NCI-H82 (cell line): ENCODE measurements at regions not wholly inside any gene's neighbourhood (a gene's known extent, or its start where the extent isn't known, plus 50 kb on each side); places are given as distances from the start of the nearest gene placed in this dataset.

ENCODE experiments used
- DNase-seq: peaks from one replicate; lab custom pipeline; 2025; lab: John Stamatoyannopoulos, UW

GRCh38 chr2:153196378-153197058, 282.0 kb downstream of the RPRM start:
- no peak for DNase-seq

DNA sequence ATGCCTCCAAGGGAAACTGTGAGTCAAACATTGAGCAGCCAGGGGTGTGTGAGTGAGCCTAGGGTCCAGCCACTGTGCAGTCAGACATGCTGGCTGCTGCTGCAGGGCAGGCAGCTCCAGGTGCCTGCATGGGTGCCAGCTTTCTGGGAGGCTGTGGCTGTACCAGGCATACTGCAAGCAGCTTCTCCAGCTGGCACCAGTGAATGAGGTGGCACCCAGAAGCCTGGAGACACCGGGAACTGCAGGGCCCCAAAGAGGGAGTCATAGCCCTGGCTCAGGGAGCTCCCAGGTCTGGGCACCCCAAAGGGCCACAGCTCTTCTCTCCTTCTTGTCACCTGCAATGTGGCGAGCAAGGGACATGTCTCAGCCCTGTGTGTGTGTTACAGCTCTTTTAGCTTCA, 283.2 kb downstream of the RPRM start:
- DNase-seq, result no peak

DNA sequence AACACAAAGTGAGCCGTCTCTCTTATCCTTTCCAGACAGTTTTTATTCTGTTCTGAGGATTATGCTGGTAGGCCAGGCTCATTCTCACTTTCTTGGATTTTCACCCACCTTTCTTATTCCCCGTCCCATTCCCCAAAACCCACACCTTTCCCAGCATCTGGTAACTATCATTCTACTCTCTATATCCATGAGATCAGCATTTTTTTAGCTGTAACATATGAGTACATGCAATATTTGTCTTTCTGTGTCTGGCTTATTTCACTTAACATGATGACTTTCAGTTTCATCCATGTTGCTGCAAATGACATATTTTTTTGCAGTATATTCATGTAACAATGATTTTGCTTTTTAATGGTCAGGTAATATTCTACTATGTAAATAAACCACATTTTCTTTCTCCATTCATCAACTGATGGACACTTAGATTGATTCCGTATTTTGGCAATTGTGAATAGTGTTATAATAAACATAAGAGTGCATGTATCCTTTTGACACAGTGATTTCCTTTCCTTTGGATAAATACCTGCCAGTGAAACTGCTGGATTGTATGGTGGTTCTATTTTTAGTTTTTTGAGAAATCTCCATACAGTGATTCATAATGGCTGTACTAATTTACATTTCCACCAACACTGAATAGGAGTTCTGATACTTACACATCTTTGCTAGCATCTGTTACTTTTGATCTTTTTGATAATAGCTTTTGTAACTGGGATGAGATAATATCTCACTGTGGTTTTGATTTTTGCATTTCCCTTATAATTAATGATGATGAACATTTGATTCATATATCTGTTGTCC, 289.3 kb downstream of the RPRM start:
- DNase-seq, result no peak

DNA sequence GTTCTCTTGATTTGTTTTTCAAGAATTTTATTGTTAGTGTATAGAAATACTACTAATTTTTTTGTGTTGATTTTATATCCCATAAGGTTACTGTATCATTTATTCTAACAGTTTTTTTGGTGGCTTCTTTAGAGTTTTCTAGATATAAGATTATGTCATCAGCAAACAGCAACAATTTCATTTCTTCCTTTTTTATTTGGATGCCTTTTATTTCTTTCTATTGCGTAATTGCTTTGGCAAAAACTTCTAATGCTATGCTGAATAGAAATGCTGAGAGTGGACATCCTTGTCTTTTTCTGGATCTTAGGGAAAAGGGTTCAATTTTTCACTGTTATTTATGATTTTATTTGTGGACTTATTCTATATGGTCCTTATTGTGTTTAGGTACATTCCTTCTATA, 298.8 kb downstream of the RPRM start:
- DNase-seq, result no peak

GRCh38 chr2:153169609-153170008, 309.0 kb downstream of the RPRM start:
- peak; percentile 58 for DNase-seq

- DNase-seq, result peak; percentile 58
Measured at GRCh38 chr2:153165021-153165420, 313.5 kb downstream of the RPRM start.

DNA sequence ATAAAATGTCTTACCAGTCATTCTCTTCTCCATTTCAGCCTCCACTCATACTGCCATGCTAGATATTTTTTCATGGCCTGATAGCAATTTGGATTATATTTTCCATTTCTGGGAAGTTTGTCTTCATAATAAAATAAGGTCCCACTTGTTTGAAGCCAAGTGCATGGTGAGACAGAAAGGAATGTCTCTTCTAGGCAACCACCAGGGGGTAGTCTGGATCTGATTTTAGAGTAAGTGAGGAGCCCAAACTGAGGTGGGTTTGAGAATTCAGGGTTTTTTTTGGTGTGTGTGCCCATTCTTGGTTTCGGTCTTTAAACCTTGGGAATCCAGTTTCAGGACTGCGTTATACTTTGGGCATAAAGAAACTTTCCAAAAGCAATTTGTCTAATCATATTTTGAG, 315.5 kb downstream of the RPRM start:
- DNase-seq, result peak; percentile 89

GRCh38 chr2:153156743-153157142, 321.8 kb downstream of the RPRM start:
- DNase-seq, result no peak

DNA sequence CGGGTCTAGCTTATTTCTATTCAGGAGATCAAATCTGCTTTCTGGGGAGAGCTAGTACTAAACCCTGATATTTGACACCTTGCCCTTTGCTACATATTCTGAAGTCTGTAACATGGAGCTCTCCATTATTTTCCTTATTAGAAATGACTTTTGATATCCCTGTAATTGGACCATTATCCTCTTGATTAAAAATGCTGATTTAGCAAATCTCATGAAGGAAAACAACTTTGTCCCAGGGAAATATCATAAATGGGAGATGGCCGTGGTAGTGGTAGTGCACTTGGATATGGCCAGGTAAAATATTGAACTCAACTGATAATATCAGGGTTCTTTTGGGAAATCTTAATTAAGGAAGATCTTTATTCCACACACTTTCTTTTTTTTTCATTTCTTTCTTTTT, 326.5 kb downstream of the RPRM start:
- no peak for DNase-seq

DNA sequence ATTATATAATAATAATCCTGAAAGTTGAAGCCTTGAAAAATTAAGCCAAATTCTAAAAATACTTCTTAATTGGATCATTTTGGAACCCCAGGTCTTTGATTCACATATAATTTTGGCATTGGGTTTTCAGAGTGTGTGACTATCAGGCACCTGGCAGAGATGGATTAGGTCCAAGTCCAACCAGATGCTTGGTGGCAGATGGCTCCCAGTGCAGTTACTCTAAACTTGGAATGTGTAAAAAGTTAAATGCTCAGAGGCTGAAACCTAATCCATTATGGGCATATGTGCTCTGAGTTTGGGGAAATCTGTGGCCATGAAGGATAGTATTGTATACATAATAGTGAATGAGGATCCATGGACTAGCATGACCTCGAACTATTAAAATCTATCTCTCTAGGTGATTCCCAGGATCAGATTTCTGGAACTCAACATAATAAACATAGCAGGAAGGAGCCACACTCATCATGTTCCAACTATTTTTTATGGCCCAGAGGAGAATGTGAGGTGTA, 333.0 kb downstream of the RPRM start:
- peak; percentile 95 for DNase-seq

- DNase-seq, result no peak
Measured at GRCh38 chr2:153143540-153143939, 335.0 kb downstream of the RPRM start.

DNA sequence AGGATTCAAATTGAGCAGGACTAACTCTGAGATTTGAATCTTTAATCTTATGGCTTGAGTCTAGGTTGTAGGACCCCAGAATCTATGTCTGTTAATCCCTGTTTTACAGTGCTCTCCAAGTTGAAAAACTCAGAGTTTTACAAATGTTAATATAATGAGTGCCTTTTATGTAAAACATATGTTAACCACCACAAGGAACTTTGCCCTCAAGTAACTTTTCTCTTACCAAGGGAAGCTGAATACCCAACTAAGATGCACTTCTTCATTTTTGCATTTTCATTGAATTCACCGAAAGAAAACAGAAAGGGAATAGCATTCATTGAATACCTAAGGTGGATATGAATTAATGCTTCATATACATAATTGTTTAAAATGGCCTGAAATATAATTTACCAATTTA, 338.1 kb downstream of the RPRM start:
- DNase-seq, result no peak

GRCh38 chr2:153138651-153139375, 339.7 kb downstream of the RPRM start:
- no peak for DNase-seq

DNA sequence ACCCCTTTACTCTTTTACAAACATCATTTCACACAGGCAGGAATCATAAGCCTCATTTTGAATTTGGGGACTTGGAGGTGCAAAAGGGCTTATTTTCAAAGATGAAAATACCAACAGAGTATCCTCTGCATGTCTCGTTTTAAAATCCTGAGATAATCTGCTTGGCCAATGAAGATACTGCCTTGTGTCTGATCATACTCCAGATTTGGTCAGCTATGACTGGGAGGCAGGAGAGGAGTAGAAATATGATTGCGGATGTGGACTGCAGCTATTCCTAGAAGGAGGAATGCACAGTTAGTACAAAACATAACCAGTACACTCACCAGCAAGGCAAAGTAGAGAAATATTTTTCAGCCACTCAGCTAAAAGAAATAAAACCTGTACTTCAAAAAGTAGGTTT, 342.3 kb downstream of the RPRM start:
- no peak for DNase-seq

- DNase-seq, result no peak
Measured at GRCh38 chr2:153134725-153135124, 343.8 kb downstream of the RPRM start.

DNA sequence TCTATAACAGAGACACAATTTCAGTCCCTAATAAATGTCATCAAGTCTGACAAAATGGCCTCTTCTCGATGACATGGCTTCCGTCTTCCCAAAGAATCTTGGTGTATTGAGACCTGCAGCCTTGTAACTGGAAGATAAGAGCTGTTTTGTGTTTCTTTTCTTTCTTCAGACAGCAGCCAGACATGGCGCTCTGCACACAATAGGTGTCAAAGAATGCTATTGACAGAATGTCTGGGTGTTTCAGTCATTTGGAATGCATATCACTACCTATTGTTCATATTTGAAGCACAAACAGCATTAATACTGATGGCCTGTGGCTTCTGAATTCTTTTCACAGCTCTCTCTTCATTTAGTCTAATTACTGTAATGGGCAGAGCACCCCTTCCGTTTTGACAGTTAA, 344.8 kb downstream of the RPRM start:
- no peak for DNase-seq

DNA sequence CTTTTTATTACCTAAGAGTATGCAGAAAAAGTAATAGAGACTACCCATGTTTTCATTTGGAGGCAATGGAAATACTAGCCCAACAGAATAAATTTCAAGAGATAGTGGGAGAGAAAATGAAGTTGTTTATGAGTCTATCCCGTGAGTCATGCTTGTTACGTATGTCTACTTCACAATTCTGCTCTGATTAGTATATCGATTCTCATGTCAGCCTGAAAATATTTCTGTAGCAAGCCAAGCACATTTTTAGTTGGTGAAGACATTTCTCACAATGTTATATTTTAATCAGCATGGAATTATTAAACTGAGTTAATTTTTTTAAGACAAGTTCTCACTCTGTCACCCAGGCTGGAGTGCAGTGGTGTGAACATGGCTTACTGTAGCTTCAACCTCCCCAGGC, 346.1 kb downstream of the RPRM start:
- no peak for DNase-seq

- no peak for DNase-seq
Measured at GRCh38 chr2:153115141-153115540, 363.4 kb downstream of the RPRM start.

DNA sequence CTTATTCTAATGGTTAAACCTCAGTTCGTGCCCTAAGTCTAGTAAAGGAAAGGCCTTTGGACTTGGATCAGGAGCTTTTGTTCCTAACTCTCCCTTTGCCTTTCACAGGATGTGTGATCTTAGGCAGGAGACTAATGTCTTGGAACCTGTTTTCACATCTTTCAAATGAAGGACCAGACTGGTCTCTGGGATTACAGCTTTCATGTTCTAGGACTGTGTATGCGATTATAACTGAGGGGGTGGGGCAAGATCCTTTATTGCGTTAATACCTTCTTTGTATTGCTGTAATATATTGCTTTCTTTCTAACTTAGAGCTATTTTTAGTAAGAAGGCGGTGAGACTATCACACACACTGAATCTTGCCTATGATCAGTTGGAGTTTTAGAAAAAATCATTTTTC, 368.1 kb downstream of the RPRM start:
- DNase-seq, result peak; percentile 33

DNA sequence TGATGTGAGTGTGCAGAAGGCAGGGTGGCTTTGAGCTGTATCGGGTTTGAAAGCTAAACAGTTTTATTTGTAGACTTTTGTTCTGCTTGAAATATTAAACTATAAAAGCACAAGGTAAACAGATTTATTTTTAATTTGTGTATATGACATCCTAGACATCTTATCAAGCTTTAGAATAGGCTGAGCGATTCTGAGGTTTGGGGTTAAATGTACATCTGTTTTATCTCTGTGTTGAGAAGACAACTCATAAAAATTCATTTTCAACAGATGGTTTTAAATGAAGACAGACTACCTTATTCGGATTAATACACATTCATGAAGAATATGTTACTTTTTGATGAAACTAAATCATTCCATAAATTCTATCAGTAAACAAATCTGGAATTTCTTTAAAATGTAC, 368.8 kb downstream of the RPRM start:
- DNase-seq, result no peak

- no peak for DNase-seq
Measured at GRCh38 chr2:153106802-153107477, 371.6 kb downstream of the RPRM start.
